GM03348 (cell line): ENCODE measurements at regions not wholly inside any gene's neighbourhood (a gene's known extent, or its start where the extent isn't known, plus 50 kb on each side); places are given as distances from the start of the nearest gene placed in this dataset.

Experiments
- DNase-seq: peaks from one replicate; pipeline ENCODE4 v3.0.0; 2012; ENCODE audit warnings: low spot score

DNA sequence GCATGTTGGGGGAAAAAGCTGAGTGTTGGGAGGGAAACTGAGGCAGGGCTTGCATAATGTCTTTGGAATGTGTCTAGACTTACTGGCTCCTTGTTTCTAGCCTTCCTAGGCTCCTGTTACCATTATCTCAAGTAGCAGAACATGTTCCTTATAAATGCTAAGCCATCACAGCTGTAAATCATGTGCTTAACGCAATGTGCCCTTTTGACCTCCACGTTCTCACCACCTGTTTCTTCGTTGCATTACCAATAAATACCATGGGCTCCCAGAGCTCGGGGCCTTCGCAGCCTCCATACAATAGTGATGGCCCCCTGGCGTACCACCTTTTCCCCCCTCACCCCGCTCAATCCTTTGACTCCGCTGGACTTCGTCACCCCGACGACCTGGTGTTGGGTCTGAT lies 54.0 kb upstream of the CWC22 start:
- no peak for DNase-seq

DNA sequence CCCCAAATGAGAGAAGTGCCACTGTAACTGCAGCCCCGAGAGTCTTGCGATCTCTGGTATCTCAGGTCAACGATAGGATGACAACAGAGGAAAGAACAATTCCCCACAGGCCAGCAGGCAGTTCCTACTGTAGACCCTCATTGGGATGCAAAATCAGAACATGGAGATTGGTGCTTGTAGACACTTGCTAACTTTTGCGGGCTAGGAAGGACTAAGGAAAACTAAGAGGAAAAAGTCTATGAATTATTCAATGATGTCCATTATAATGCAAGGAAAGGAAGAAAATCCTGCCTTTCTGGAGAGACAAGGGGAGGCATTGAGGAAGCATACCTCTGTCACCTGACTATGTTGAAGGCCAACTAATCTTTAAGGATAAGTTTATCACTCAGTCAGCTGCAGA lies 51.9 kb upstream of the CWC22 start:
- no peak for DNase-seq

- no peak for DNase-seq
These were observed 50.8 kb upstream of the CWC22 start for GRCh38 chr2:180057706-180058412.
